Aorta (tissue), 5 donors: ENCODE measurements at regions not wholly inside any gene's neighbourhood (a gene's known extent, or its start where the extent isn't known, plus 50 kb on each side); places are given as distances from the start of the nearest gene placed in this dataset.

Experiments
- ATAC-seq: fragments of 200-7000 bp; cut with Tn5 transposase; one replicate; pipeline ENCODE4 v1.9.1; 2022; ENCODE audit warnings: moderate library complexity; ENCODE audit not compliant: low FRiP score
- DNase-seq, 2 donors: peaks; one replicate each; pipeline ENCODE4 v3.0.0-alpha.2; 2020
- H3K27ac ChIP-seq, 2 donors: one replicate each; pipeline ENCODE4 v1.5.1; 2013; ENCODE audit warnings: low read length in 2 of 2, mild to moderate bottlenecking in 2 of 2, moderate library complexity in 2 of 2, control low read depth in 1 of 2, inconsistent platforms in 1 of 2, low read depth in 1 of 2
- H3K27me3 ChIP-seq, 2 donors: one replicate each; pipeline ENCODE4 v1.6.1; 2013; ENCODE audit warnings: control low read depth in 1 of 2, low read length in 1 of 2, mild to moderate bottlenecking in 1 of 2, moderate library complexity in 1 of 2; ENCODE audit not compliant: insufficient read depth in 2 of 2, control insufficient read depth in 1 of 2
- H3K36me3 ChIP-seq, 2 donors: one replicate each; pipeline ENCODE4 v1.6.1; 2013; ENCODE audit warnings: control low read depth in 1 of 2, low read length in 1 of 2, mild to moderate bottlenecking in 1 of 2; ENCODE audit not compliant: insufficient read depth in 2 of 2, control insufficient read depth in 1 of 2
- H3K4me1 ChIP-seq, 2 donors: one replicate each; pipeline ENCODE4 v1.6.1; 2013; ENCODE audit warnings: low read length in 2 of 2, control low read depth in 1 of 2, mild to moderate bottlenecking in 1 of 2, moderate library complexity in 1 of 2; ENCODE audit not compliant: insufficient read depth in 2 of 2, control insufficient read depth in 1 of 2
- H3K4me3 ChIP-seq, 2 donors: one replicate each; pipeline ENCODE4 v1.5.1; 2013; ENCODE audit warnings: low read length in 2 of 2, control low read depth in 1 of 2, mild to moderate bottlenecking in 1 of 2
- H3K9me3 ChIP-seq: one replicate; pipeline ENCODE4 v1.6.1; 2013; ENCODE audit warnings: mild to moderate bottlenecking, low read length; ENCODE audit not compliant: control insufficient read depth
- WGBS, 2 donors: extraction: QIAGEN DNeasy Blood & Tissue Kit; methylation state at CpG; one replicate each; pipeline ENCODE4 v1.1.7; 2013; 5-methylcytosine and 5-hydroxymethylcytosine counted together
- intact Hi-C, 2 donors: fragments of 100-400 bp; cut with DNase I; formaldehyde crosslinking; loops; one replicate each; pipeline versions ENCODE4 v1.14.2 to v1.15.0; 2022
- donor health status: healthy with polysubstance abuse.
- donor health status: Bipolar disorder and iron deficiency.
- donor health status: DM: no; HTN: no; CAD: no.
- donor health status: DM: no; HTN: no; CAD: no.
- donor health status: DM: yes; HTN: yes; CAD: no.

DNA sequence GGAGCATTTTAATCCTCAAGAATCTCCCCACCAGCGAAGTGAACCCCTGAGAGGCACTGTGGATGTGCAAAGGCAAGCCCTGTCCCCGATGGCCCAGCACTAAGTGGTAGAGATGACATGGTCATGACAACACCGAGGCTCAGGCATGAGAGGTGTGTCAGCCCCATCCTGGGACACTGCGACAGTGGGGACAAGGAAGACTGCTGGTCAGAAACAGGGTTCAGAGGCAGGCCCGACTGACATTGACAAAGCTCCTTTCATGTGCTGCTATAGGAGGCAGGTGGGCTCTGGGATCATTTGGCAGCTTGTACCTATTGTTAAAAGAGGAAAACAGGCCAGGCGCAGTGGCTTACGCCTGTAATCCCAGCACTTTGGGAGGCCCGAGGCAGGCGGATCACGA lies 54.3 kb upstream of the MYEOV start:
- no peak overlapping the region for H3K27ac ChIP-seq
- peak in 1 of 2 donors; percentile 59 for DNase-seq
- no peaks in the 10 kb centered on the region for H3K9me3 ChIP-seq
- no peaks in the 10 kb centered on the region for H3K27me3 ChIP-seq
- WGBS, 2 donors: 95% methylated on average over 10 of the region's 10 CpGs
- intact Hi-C loops: loop anchor here in 1 of 2 donors (10.0 kb wide), 2 partner anchors 105 to 135 kb away; no protein-coding TSS in a partner anchor
- H3K36me3 ChIP-seq: no peaks in the 10 kb centered on the region
- no peak for ATAC-seq
- no peak overlapping the region for H3K4me3 ChIP-seq
- no peaks in the 10 kb centered on the region for H3K4me1 ChIP-seq

DNA sequence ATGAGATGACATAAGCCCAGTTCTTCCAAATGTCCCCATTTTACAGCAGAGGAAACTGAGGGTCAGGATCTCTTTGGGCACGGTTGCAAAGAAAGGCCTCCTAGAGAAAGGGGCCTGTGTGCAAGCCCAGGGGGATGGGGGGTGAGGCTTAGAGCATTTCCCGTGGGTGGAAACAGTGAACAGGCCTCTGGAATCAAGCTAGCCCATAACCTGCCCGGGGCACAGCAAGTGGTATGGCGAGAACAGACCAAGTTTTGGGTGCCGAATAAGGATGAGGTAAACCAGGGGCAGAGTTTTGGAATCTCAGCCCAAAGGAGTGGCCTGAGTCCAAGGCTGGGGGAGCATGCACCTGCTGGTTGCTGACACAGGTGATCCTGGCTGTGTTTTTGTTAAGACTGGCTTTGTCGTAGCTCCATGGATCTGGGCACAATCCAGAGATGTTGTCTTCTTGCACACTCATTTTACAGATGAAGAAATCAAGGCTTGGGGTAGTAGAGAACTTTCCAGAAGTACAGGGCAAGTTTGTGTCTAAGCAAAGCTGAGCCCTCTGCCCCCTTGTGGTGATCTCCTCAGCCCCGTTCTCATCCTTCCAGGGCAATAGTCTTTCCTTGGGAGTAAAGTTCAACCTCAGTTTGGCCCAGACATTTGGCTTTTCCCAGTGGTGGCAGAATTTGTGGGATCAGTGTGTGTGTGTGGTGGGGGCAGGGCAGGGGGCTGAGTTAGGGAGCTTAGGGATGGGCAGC lies 53.5 kb upstream of the MYEOV start:
- H3K4me1 ChIP-seq: no peaks in the 10 kb centered on the region
- H3K27me3 ChIP-seq: no peaks in the 10 kb centered on the region
- WGBS, 2 donors: 92 to 93% methylated on average over 7 of the region's 7 CpGs
- no peaks in the 10 kb centered on the region for H3K9me3 ChIP-seq
- DNase-seq: peak in 1 of 2 donors; percentile 41
- no peak overlapping the region for H3K4me3 ChIP-seq
- H3K27ac ChIP-seq: no peak overlapping the region
- no peak for ATAC-seq
- intact Hi-C loops: loop anchor here in 1 of 2 donors (10.0 kb wide), 1 partner anchor 106 kb away; no protein-coding TSS in a partner anchor
- H3K36me3 ChIP-seq: no peaks in the 10 kb centered on the region

- Histone ChIP-seq H3K4me1 (no peaks in the 10 kb centered on the region), H3K4me3 (no peak overlapping the region), H3K9me3 (no peaks in the 10 kb centered on the region), H3K36me3 (no peaks in the 10 kb centered on the region), H3K27ac (no peak overlapping the region), H3K27me3 (no peaks in the 10 kb centered on the region)
- 89 to 94% methylated on average over 6 of the region's 6 CpGs for WGBS, 2 donors
- DNase-seq (peak in 1 of 2 donors; percentile 9), ATAC-seq (no peak)
- intact Hi-C loops: loop anchor here in 1 of 2 donors (10.0 kb wide), 1 partner anchor 106 kb away; no protein-coding TSS in a partner anchor
Observed at GRCh38 chr11:69241075-69241740, 52.7 kb upstream of the MYEOV start.

- DNase-seq: no peak
- WGBS, 2 donors: 96 to 98% methylated on average over 4 of the region's 4 CpGs
Observed at GRCh38 chr11:69241844-69242243, 52.1 kb upstream of the MYEOV start.

DNA sequence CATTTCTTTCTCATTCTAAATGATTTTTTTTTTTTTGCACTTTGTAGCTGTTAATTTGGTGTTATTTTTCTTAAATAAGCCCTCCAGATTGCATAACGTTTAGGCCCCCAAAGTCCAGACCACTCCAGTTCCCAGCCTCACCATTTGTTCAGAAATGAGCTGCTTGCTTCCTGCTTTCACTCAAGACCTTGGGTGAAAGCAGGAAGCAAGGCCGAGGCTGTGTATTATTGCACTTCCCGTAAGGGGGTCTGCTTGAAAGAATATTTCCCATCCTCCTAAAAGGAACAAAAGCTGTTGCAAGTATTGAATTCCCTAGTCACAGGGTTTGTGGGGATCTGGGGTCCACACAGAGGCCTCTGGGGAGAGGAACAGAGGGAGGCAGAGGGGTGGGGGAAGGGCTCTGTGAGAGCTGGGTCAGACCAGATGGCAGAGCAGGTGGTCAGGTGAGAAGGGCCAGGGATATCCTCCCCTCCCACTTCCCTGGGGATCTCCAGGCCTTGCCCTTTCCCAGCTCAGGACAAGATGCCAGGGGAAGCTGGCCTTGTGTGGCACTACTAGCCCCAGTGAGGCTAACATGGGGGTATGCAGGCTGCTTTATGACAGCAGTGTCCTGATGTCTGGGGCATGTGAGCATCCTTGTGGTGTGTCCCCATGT lies 51.6 kb upstream of the MYEOV start:
- intact Hi-C loops: loop anchor here in 1 of 2 donors (10.0 kb wide), 1 partner anchor 108 kb away; no protein-coding TSS in a partner anchor
- 87 to 93% methylated on average over 3 of the region's 3 CpGs for WGBS, 2 donors
- H3K27me3 ChIP-seq: no peaks in the 10 kb centered on the region
- no peaks in the 10 kb centered on the region for H3K36me3 ChIP-seq
- no peak for ATAC-seq
- no peaks in the 10 kb centered on the region for H3K9me3 ChIP-seq
- no peaks in the 10 kb centered on the region for H3K4me1 ChIP-seq
- H3K4me3 ChIP-seq: no peak overlapping the region
- H3K27ac ChIP-seq: no peak overlapping the region
- peak in 1 of 2 donors; percentile 34 for DNase-seq

More at GRCh38 chr11:69241844-69242243, 52.1 kb upstream of the MYEOV start:
- intact Hi-C loops: loop anchor here in 1 of 2 donors (10.0 kb wide), 1 partner anchor 107 kb away; no protein-coding TSS in a partner anchor
- Histone ChIP-seq H3K9me3 (no peaks in the 10 kb centered on the region), H3K27me3 (no peaks in the 10 kb centered on the region), H3K4me1 (no peaks in the 10 kb centered on the region), H3K36me3 (no peaks in the 10 kb centered on the region), H3K27ac (no peak overlapping the region), H3K4me3 (no peak overlapping the region)
- ATAC-seq: no peak

- Histone ChIP-seq H3K9me3 (no peaks in the 10 kb centered on the region), H3K27me3 (no peaks in the 10 kb centered on the region), H3K4me1 (no peaks in the 10 kb centered on the region), H3K27ac (no peak overlapping the region), H3K4me3 (no peak overlapping the region), H3K36me3 (no peaks in the 10 kb centered on the region)
- ATAC-seq (no peak), DNase-seq (peak in 1 of 2 donors; percentile 9)
- intact Hi-C loops: loop anchor here in 1 of 2 donors (10.0 kb wide), 1 partner anchor 109 kb away; no protein-coding TSS in a partner anchor
- WGBS, 2 donors: 99 to 100% methylated on average over 1 of the region's 1 CpG
Observed at GRCh38 chr11:69243496-69244200, 50.3 kb upstream of the MYEOV start.
